ENCODE measurements at regions not wholly inside any gene's neighbourhood (a gene's known extent, or its start where the extent isn't known, plus 50 kb on each side); places are given as distances from the start of the nearest gene placed in this dataset.

- no peak for DNase-seq
Measured at GRCh38 chr10:117078168-117078837, 59.8 kb downstream of the VAX1 start.

- DNase-seq = peak; percentile 16
Measured at GRCh38 chr10:117075064-117075463, 63.0 kb downstream of the VAX1 start.

- DNase-seq = no peak
Measured at GRCh38 chr10:117074621-117075020, 63.4 kb downstream of the VAX1 start.

GRCh38 chr10:117071286-117072050 lies 66.5 kb upstream of the SHTN1 start:
- DNase-seq = peak; percentile 28
